Esophagus muscularis mucosa (tissue), 4 donors: ENCODE measurements at regions not wholly inside any gene's neighbourhood (a gene's known extent, or its start where the extent isn't known, plus 50 kb on each side); places are given as distances from the start of the nearest gene placed in this dataset.

ENCODE experiments used
- DNase-seq: peaks from one replicate; pipeline ENCODE4 v3.0.0-alpha.2; 2017; ENCODE audit errors: extremely low spot score
- H3K27ac ChIP-seq, 4 donors: fragments of 200-600 bp; sonication (generic); replicated peaks in 1 of 4; 1 replicate in 3 of 4; 2 replicates in 1 of 4; pipeline ENCODE4 v1.5.1; 2016 to 2019; ENCODE audit warnings: mild to moderate bottlenecking in 1 of 4
- H3K27me3 ChIP-seq, 4 donors: fragments of 200-600 bp; sonication (generic); one replicate each; pipeline versions ENCODE4 v1.5.1 to v1.6.0; 2016 to 2019
- H3K36me3 ChIP-seq, 4 donors: fragments of 200-600 bp; sonication (generic); one replicate each; pipeline ENCODE4 v1.5.1; 2016 to 2019
- H3K4me1 ChIP-seq, 4 donors: fragments of 200-600 bp; sonication (generic); one replicate each; pipeline ENCODE4 v1.5.1; 2016 to 2019
- H3K4me3 ChIP-seq, 4 donors: fragments of 200-600 bp; sonication (generic); 1 replicate in 2 of 4; 2 replicates in 2 of 4; pipeline ENCODE4 v1.5.1; 2016 to 2019; ENCODE audit warnings: mild to moderate bottlenecking in 4 of 4, moderate library complexity in 1 of 4
- H3K9me3 ChIP-seq, 4 donors: fragments of 200-600 bp; sonication (generic); 1 replicate in 3 of 4; 2 replicates in 1 of 4; pipeline ENCODE4 v1.5.1; 2016 to 2019
- CTCF ChIP-seq, 3 experiments: fragments of 200-600 bp in 2 of 3; fragments of 450-650 bp in 1 of 3; sonication (generic) in 2 of 3; IDR thresholded peaks; one replicate each; pipeline ENCODE4 v1.5.1; 2017 to 2019; ENCODE audit warnings: antibody characterized with exemption in 3 of 3, mild to moderate bottlenecking in 2 of 3, moderate library complexity in 1 of 3
- EP300 ChIP-seq: sonication (generic); formaldehyde crosslinking; IDR thresholded peaks from one replicate; pipeline ENCODE4 v1.6.1; 2017; ENCODE audit warnings: antibody characterized with exemption
- POLR2A ChIP-seq: fragments of 450-650 bp; IDR thresholded peaks from one replicate; pipeline ENCODE4 v1.6.1; 2017; ENCODE audit warnings: antibody characterized with exemption, moderate library complexity, mild to moderate bottlenecking, low read depth
- POLR2AphosphoS5 ChIP-seq, 2 donors: sonication (generic); formaldehyde crosslinking; IDR thresholded peaks; one replicate each; pipeline ENCODE4 v1.6.1; 2017; ENCODE audit warnings: antibody characterized with exemption in 2 of 2
- WGBS: methylation state at CpG from one replicate; pipeline ENCODE4 v1.1.5; 2018; 5-methylcytosine and 5-hydroxymethylcytosine counted together
- intact Hi-C: fragments of 100-400 bp; cut with DNase I; formaldehyde crosslinking; loops from one replicate; pipeline ENCODE4 v1.15.1; 2023

GRCh38 chr6:6058054-6058444 lies 51.3 kb upstream of the NRN1 start:
- Histone ChIP-seq H3K9me3 (peaks cover 0 to 6% (median 3%) of the 10 kb centered on the region in 4 donors), H3K36me3 (no peaks in the 10 kb centered on the region), H3K4me3 (no peak overlapping the region), H3K27ac (no peak overlapping the region), H3K27me3 (peaks cover 0 to 7% (median 0%) of the 10 kb centered on the region in 4 donors), H3K4me1 (no peaks in the 10 kb centered on the region)
- 76% methylated on average over 15 of the region's 25 CpGs for WGBS
- intact Hi-C loops: loop anchor here (10.0 kb wide), 1 partner anchor 487 kb away; no protein-coding TSS in a partner anchor
- TF ChIP-seq CTCF (IDR thresholded peaks at IDR 0.05) (no peak), POLR2AphosphoS5 (IDR thresholded peaks at IDR 0.05) (no peak), POLR2A (no peak), EP300 (no peak)
- no peak for DNase-seq

- Histone ChIP-seq H3K9me3 (peaks cover 0 to 6% (median 3%) of the 10 kb centered on the region in 4 donors), H3K4me1 (no peaks in the 10 kb centered on the region), H3K27me3 (peaks cover 0 to 12% (median 0%) of the 10 kb centered on the region in 4 donors), H3K4me3 (no peak overlapping the region), H3K36me3 (no peaks in the 10 kb centered on the region), H3K27ac (no peak overlapping the region)
- TF ChIP-seq CTCF (IDR thresholded peaks at IDR 0.05): peak in 2 of 3 experiments; percentile 43 to 45
- no peak for TF ChIP-seq EP300
- intact Hi-C loops: loop anchor here (10.0 kb wide), 1 partner anchor 487 kb away; no protein-coding TSS in a partner anchor
- no peak for DNase-seq
- 63% methylated on average over 9 of the region's 9 CpGs for WGBS
Measured at GRCh38 chr6:6057442-6058053, 50.8 kb upstream of the NRN1 start.
